MM.1S (cell line): ENCODE measurements at regions not wholly inside any gene's neighbourhood (a gene's known extent, or its start where the extent isn't known, plus 50 kb on each side); places are given as distances from the start of the nearest gene placed in this dataset.

Source experiments
- CTCF ChIP-seq: fragments of 300-600 bp; sonication (generic); IDR thresholded peaks from 2 replicates; pipeline ENCODE4 v1.5.1; 2016; ENCODE audit warnings: antibody characterized with exemption, low read length, mixed read lengths
- EZH2 ChIP-seq: fragments of 300-600 bp; sonication (generic); optimal IDR thresholded peaks from 2 replicates; pipeline ENCODE3; 2017; ENCODE audit warnings: low read depth, mild to moderate bottlenecking, antibody characterized with exemption, low read length, mixed read lengths

GRCh38 chrX:104469771-104470170 lies 96.2 kb upstream of the IL1RAPL2 start:
- TF ChIP-seq EZH2 = no peak
- TF ChIP-seq CTCF = no peak
